Keratinocyte (primary cell): ENCODE measurements at regions not wholly inside any gene's neighbourhood (a gene's known extent, or its start where the extent isn't known, plus 50 kb on each side); places are given as distances from the start of the nearest gene placed in this dataset.

Source experiments
- CTCF ChIP-seq, 3 experiments: IDR thresholded peaks in 1 of 3; conservative IDR thresholded peaks in 1 of 3; optimal IDR thresholded peaks in 1 of 3; 2 replicates in 2 of 3; 3 replicates in 1 of 3; pipeline versions ENCODE3 to v1.5.1; 2011; ENCODE audit warnings: low read length in 3 of 3, mild to moderate bottlenecking in 3 of 3, moderate library complexity in 2 of 3, control low read depth in 1 of 3, inconsistent platforms in 1 of 3; ENCODE audit not compliant: insufficient read depth in 2 of 3; ENCODE audit errors: extremely low read depth in 1 of 3
- EZH2 ChIP-seq: IDR thresholded peaks from one replicate; pipeline ENCODE4 v1.6.1; 2012; ENCODE audit warnings: inconsistent platforms, mild to moderate bottlenecking, low read length, moderate library complexity

GRCh38 chr1:208885060-208885459 lies 640.9 kb upstream of the PLXNA2 start:
- TF ChIP-seq CTCF (optimal IDR thresholded peaks at IDR 0.05 in 1 of 3, IDR thresholded peaks at IDR 0.05 in 1 of 3, conservative IDR thresholded peaks at IDR 0.05 in 1 of 3; ENCODE audit: extremely low read depth in 1 of 3, insufficient read depth in 2 of 3, low read length in 3 of 3) (no peak), EZH2 (no peak)
